ENCODE measurements at regions not wholly inside any gene's neighbourhood (a gene's known extent, or its start where the extent isn't known, plus 50 kb on each side); places are given as distances from the start of the nearest gene placed in this dataset.

GRCh38 chr6:142518126-142518525 lies 216.3 kb downstream of the ADGRG6 start:
- Histone ChIP-seq H3K27me3 (no peaks in the 10 kb centered on the region), H3K36me3 (replicated peaks in 1 of 2) (no peaks in the 10 kb centered on the region), H3K4me1 (replicated peaks in 1 of 2) (no peaks in the 10 kb centered on the region), H3K9me3 (replicated peaks in 1 of 3) (no peaks in the 10 kb centered on the region), H3K4me3 (no peak overlapping the region), H3K27ac (no peak overlapping the region)
- intact Hi-C loops (cut with DNase I): no loop called here
- TF ChIP-seq, protein P1, sequence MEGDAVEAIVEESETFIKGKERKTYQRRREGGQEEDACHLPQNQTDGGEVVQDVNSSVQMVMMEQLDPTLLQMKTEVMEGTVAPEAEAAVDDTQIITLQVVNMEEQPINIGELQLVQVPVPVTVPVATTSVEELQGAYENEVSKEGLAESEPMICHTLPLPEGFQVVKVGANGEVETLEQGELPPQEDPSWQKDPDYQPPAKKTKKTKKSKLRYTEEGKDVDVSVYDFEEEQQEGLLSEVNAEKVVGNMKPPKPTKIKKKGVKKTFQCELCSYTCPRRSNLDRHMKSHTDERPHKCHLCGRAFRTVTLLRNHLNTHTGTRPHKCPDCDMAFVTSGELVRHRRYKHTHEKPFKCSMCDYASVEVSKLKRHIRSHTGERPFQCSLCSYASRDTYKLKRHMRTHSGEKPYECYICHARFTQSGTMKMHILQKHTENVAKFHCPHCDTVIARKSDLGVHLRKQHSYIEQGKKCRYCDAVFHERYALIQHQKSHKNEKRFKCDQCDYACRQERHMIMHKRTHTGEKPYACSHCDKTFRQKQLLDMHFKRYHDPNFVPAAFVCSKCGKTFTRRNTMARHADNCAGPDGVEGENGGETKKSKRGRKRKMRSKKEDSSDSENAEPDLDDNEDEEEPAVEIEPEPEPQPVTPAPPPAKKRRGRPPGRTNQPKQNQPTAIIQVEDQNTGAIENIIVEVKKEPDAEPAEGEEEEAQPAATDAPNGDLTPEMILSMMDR (IDR thresholded peaks at IDR 0.05): no peak
- no peak for TF ChIP-seq POLR2A (IDR thresholded peaks at IDR 0.05)
- WGBS, 4 donors: 53 to 62% (median 57%) methylated on average over 3 of the region's 3 CpGs
- no peak for DNase-seq

GRCh38 chr6:142518761-142519160 lies 217.0 kb downstream of the ADGRG6 start:
- H3K9me3 ChIP-seq (replicated peaks in 1 of 3): no peaks in the 10 kb centered on the region
- no peaks in the 10 kb centered on the region for H3K4me1 ChIP-seq (replicated peaks in 1 of 2)
- 57 to 69% (median 64%) methylated on average over 3 to 4 of the region's 4 CpGs for WGBS, 4 donors
- TF ChIP-seq POLR2A (IDR thresholded peaks at IDR 0.05): no peak
- TF ChIP-seq, protein P1 (IDR thresholded peaks at IDR 0.05): no peak
- no peaks in the 10 kb centered on the region for H3K36me3 ChIP-seq (replicated peaks in 1 of 2)
- intact Hi-C loops (cut with DNase I): no loop called here
- H3K27me3 ChIP-seq: no peaks in the 10 kb centered on the region
- H3K4me3 ChIP-seq: no peak overlapping the region
- H3K27ac ChIP-seq: no peak overlapping the region
- no peak for DNase-seq

DNA sequence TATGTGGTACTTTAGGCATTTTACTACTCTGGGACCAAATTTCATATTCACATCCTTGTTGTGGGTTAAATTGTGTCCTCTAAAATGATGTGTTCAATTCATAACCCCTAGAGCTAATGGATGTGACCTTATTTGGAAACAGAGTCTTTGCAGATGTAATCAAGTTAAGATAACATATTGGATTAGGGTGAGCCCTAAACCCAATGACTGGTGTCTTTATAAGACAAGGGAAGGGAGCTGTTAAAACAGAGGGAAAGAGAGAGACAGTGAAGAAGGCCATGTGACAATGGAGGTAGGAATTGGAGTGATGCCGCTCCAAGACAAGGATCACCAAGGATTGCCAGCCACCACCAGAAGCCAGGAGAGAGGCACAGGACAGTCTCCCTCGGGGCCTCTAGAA lies 220.0 kb downstream of the ADGRG6 start:
- no peak overlapping the region for H3K4me3 ChIP-seq
- H3K4me1 ChIP-seq (replicated peaks in 1 of 2): no peaks in the 10 kb centered on the region
- H3K36me3 ChIP-seq (replicated peaks in 1 of 2): no peaks in the 10 kb centered on the region
- intact Hi-C loops (cut with DNase I): no loop called here
- H3K27ac ChIP-seq: no peak overlapping the region
- no peak for DNase-seq
- H3K27me3 ChIP-seq: no peaks in the 10 kb centered on the region
- no peak for TF ChIP-seq POLR2A (IDR thresholded peaks at IDR 0.05)
- TF ChIP-seq, protein P1 (IDR thresholded peaks at IDR 0.05): no peak
- WGBS, 4 donors: 75 to 97% (median 81%) methylated on average over 2 of the region's 2 CpGs
- no peaks in the 10 kb centered on the region for H3K9me3 ChIP-seq (replicated peaks in 1 of 3)

- TF ChIP-seq POLR2A (IDR thresholded peaks at IDR 0.05): no peak
- TF ChIP-seq, protein P1 (IDR thresholded peaks at IDR 0.05): no peak
- no peak for DNase-seq
- WGBS, 4 donors: 45 to 51% (median 47%) methylated on average over 4 of the region's 4 CpGs
- no peaks in the 10 kb centered on the region for H3K9me3 ChIP-seq (replicated peaks in 1 of 3)
- intact Hi-C loops (cut with DNase I): no loop called here
- no peaks in the 10 kb centered on the region for H3K36me3 ChIP-seq (replicated peaks in 1 of 2)
- no peaks in the 10 kb centered on the region for H3K27me3 ChIP-seq
- no peaks in the 10 kb centered on the region for H3K4me1 ChIP-seq (replicated peaks in 1 of 2)
- no peak overlapping the region for H3K4me3 ChIP-seq
- H3K27ac ChIP-seq: no peak overlapping the region
Observed at GRCh38 chr6:142523515-142524375, 221.9 kb downstream of the ADGRG6 start.

All from adrenal gland (tissue), 9 donors.